Smooth muscle cell (in vitro differentiated cells): ENCODE measurements at regions not wholly inside any gene's neighbourhood (a gene's known extent, or its start where the extent isn't known, plus 50 kb on each side); places are given as distances from the start of the nearest gene placed in this dataset.
A peak's percentile ranks its signal among the peaks of the same experiment; 100 is the strongest.

ENCODE experiments used
- DNase-seq: peaks from one replicate; lab custom pipeline; 2025; ENCODE audit not compliant: unreplicated experiment; lab: John Stamatoyannopoulos, UW
- H2AFZ ChIP-seq: fragments of 200-600 bp; sonication (generic); 2 replicates; pipeline ENCODE4 v1.6.0; 2016; ENCODE audit warnings: antibody characterized with exemption, low read depth, mild to moderate bottlenecking
- H3F3A ChIP-seq: fragments of 200-600 bp; sonication (generic); 2 replicates; pipeline ENCODE4 v1.6.0; 2017; ENCODE audit warnings: antibody characterized with exemption, low read depth
- H3K27ac ChIP-seq: fragments of 200-600 bp; sonication (generic); 2 replicates; pipeline ENCODE4 v1.5.1; 2016; ENCODE audit warnings: low read depth, mild to moderate bottlenecking
- H3K27me3 ChIP-seq: fragments of 200-600 bp; sonication (generic); 2 replicates; pipeline ENCODE4 v1.6.1; 2016; ENCODE audit warnings: low read depth, mild to moderate bottlenecking
- H3K36me3 ChIP-seq: fragments of 200-600 bp; sonication (generic); 2 replicates; pipeline ENCODE4 v1.5.1; 2016; ENCODE audit warnings: low read depth
- H3K4me1 ChIP-seq: fragments of 200-600 bp; sonication (generic); 2 replicates; pipeline ENCODE4 v1.5.1; 2016; ENCODE audit warnings: low read depth
- H3K4me2 ChIP-seq: fragments of 200-600 bp; sonication (generic); 2 replicates; pipeline ENCODE4 v1.6.0; 2016; ENCODE audit warnings: mild to moderate bottlenecking
- H3K4me3 ChIP-seq: fragments of 200-600 bp; sonication (generic); 2 replicates; pipeline ENCODE4 v1.5.1; 2016; ENCODE audit warnings: mild to moderate bottlenecking
- H3K79me2 ChIP-seq: fragments of 200-600 bp; sonication (generic); 2 replicates; pipeline ENCODE4 v1.6.0; 2016; ENCODE audit warnings: low read depth, mild to moderate bottlenecking
- H3K9ac ChIP-seq: fragments of 200-600 bp; sonication (generic); 2 replicates; pipeline ENCODE4 v1.6.0; 2016; ENCODE audit warnings: low read depth
- H3K9me3 ChIP-seq: fragments of 200-600 bp; sonication (generic); replicated peaks from 2 replicates; pipeline ENCODE4 v1.5.1; 2016; ENCODE audit warnings: low read depth
- H4K20me1 ChIP-seq: fragments of 200-600 bp; sonication (generic); 2 replicates; pipeline ENCODE4 v1.6.0; 2016; ENCODE audit warnings: low read depth
- WGBS: methylation state at CpG from one replicate; pipeline ENCODE4 v1.1.7; 2016; ENCODE audit warnings: low lambda C conversion rate; 5-methylcytosine and 5-hydroxymethylcytosine counted together
- TF ChIP-seq, protein P1 (sequence below): fragments of 200-600 bp; sonication (generic); IDR thresholded peaks from 2 replicates; pipeline ENCODE4 v1.5.1; 2017; ENCODE audit warnings: borderline replicate concordance, mild to moderate bottlenecking, antibody characterized with exemption; ENCODE audit not compliant: insufficient read depth, poor library complexity, severe bottlenecking

GRCh38 chr7:118755067-118755625 is 530.6 kb downstream of the ANKRD7 start:
- Histone ChIP-seq H4K20me1 (no peaks in the 10 kb centered on the region), H3K4me3 (no peak overlapping the region), H3K9ac (peak overlapping the region; percentile 37), H3K4me1 (no peaks in the 10 kb centered on the region), H3K27ac (peak overlapping the region; percentile 83), H3K36me3 (no peaks in the 10 kb centered on the region), H3K27me3 (no peaks in the 10 kb centered on the region), H2AFZ (no peak overlapping the region), H3F3A (no peaks in the 10 kb centered on the region), H3K4me2 (no peak overlapping the region), H3K9me3 (no peaks in the 10 kb centered on the region), H3K79me2 (no peaks in the 10 kb centered on the region)
- TF ChIP-seq, protein P1, sequence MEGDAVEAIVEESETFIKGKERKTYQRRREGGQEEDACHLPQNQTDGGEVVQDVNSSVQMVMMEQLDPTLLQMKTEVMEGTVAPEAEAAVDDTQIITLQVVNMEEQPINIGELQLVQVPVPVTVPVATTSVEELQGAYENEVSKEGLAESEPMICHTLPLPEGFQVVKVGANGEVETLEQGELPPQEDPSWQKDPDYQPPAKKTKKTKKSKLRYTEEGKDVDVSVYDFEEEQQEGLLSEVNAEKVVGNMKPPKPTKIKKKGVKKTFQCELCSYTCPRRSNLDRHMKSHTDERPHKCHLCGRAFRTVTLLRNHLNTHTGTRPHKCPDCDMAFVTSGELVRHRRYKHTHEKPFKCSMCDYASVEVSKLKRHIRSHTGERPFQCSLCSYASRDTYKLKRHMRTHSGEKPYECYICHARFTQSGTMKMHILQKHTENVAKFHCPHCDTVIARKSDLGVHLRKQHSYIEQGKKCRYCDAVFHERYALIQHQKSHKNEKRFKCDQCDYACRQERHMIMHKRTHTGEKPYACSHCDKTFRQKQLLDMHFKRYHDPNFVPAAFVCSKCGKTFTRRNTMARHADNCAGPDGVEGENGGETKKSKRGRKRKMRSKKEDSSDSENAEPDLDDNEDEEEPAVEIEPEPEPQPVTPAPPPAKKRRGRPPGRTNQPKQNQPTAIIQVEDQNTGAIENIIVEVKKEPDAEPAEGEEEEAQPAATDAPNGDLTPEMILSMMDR, result no peak
- 82% methylated on average over 3 of the region's 3 CpGs for WGBS
- DNase-seq, result no peak

DNA sequence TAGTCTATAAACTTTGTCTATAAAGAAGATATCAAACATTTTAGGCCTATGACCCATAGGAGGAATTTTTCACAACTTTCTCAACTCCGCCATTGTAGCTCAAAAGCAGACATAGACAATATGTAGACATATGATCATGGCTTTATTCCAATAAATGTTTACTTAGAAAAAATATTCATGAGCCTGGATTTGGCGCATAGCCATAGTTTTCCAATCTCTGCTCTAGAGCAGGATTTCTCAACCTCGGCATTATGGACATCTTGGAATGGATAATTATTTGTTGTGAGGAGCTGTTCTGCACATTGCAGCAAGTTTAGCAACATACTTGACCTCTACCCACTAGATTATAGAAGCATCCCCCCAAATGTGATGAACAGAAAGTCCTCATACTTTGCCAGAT is 532.6 kb downstream of the ANKRD7 start:
- H3K27ac ChIP-seq, result no peak overlapping the region
- H3K4me3 ChIP-seq, result no peak overlapping the region
- H3K9ac ChIP-seq, result no peak overlapping the region
- no peak overlapping the region for H2AFZ ChIP-seq
- 92% methylated on average over 3 of the region's 3 CpGs for WGBS
- H3K36me3 ChIP-seq, result no peaks in the 10 kb centered on the region
- H3K27me3 ChIP-seq, result no peaks in the 10 kb centered on the region
- no peak overlapping the region for H3K4me2 ChIP-seq
- no peaks in the 10 kb centered on the region for H3F3A ChIP-seq
- no peaks in the 10 kb centered on the region for H3K4me1 ChIP-seq
- H3K79me2 ChIP-seq, result no peaks in the 10 kb centered on the region
- H3K9me3 ChIP-seq, result no peaks in the 10 kb centered on the region
- no peak for DNase-seq
- TF ChIP-seq, protein P1, result no peak
- no peaks in the 10 kb centered on the region for H4K20me1 ChIP-seq

DNA sequence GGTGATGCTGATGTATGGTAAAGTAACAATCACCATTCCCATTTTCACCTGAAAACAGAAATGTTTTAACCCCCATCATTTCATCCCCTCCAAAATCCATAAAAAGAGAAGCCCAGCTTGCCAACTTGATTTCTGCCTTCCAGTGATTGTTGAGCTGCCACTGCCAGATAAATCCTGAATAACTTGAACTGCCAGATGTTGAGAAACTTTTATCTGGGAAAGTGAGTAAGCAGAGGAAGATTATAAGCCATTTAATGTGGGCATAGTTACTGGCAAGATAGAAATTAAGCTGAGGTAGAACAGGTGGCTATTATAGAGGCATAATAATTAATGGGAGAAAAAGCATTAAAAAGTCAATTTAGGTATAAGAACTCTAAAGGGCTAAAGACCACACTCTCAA is 534.1 kb downstream of the ANKRD7 start:
- no peaks in the 10 kb centered on the region for H3K9me3 ChIP-seq
- DNase-seq, result no peak
- TF ChIP-seq, protein P1, result no peak

DNA sequence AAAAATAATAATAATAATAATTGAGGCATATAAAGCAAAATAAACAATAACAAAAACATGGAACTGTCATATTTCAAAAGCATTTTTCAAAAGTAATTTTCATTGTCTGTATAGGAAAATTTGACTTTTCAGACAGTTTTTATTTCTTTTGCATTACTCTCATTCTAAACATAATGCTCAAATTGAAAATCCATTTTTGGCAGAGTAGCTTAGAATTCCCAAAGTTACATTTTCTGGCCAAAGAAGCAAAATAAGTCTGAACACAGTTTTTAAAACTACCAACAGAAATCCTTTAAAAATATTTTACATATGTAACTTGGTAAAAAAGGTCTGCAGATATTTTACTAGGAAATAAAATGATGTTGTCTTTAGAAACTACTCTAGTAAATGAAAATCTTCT is 535.4 kb downstream of the ANKRD7 start:
- H3K27me3 ChIP-seq, result no peaks in the 10 kb centered on the region
- no peak overlapping the region for H3K9ac ChIP-seq
- H2AFZ ChIP-seq, result no peak overlapping the region
- no peak overlapping the region for H3K4me3 ChIP-seq
- H3K27ac ChIP-seq, result no peak overlapping the region
- TF ChIP-seq, protein P1, result no peak
- no peaks in the 10 kb centered on the region for H3F3A ChIP-seq
- no peaks in the 10 kb centered on the region for H3K36me3 ChIP-seq
- H3K4me1 ChIP-seq, result no peaks in the 10 kb centered on the region
- H3K4me2 ChIP-seq, result no peak overlapping the region
- DNase-seq, result no peak
- no peaks in the 10 kb centered on the region for H3K79me2 ChIP-seq
- H3K9me3 ChIP-seq, result no peaks in the 10 kb centered on the region
- H4K20me1 ChIP-seq, result no peaks in the 10 kb centered on the region

More for the DNA sequence above, 534.1 kb downstream of the ANKRD7 start:
- H3K9ac ChIP-seq, result no peak overlapping the region
- no peak overlapping the region for H3K4me3 ChIP-seq
- H4K20me1 ChIP-seq, result no peaks in the 10 kb centered on the region
- no peaks in the 10 kb centered on the region for H3K27me3 ChIP-seq
- no peak overlapping the region for H3K4me2 ChIP-seq
- H3K27ac ChIP-seq, result no peak overlapping the region
- H3K36me3 ChIP-seq, result no peaks in the 10 kb centered on the region
- no peaks in the 10 kb centered on the region for H3K79me2 ChIP-seq
- H2AFZ ChIP-seq, result no peak overlapping the region
- H3K4me1 ChIP-seq, result no peaks in the 10 kb centered on the region
- H3F3A ChIP-seq, result no peaks in the 10 kb centered on the region
